ENCODE measurements at regions not wholly inside any gene's neighbourhood (a gene's known extent, or its start where the extent isn't known, plus 50 kb on each side); places are given as distances from the start of the nearest gene placed in this dataset.

DNA sequence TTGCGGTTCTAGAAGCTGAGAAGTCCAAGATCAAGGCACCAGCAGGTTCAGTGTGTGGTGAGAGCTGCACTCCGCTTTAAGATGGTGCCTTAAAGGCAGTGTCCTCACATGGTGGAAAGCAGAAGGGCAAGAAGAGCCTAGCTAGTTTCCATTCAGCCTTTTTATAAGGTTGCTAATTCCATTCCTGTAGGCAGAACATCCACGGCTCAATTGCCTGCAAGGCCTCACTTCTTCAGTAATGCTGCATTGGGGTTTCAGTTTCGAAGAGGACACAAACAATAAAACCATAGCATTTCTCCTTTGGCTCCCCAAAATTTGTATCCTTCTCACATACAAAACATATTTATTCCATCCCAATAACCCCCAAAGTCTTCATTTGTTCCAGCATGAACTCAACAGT, 109.5 kb upstream of the KCND2 start:
- Histone ChIP-seq H3K4me1 (no peaks in the 10 kb centered on the region), H3K4me3 (no peak overlapping the region), H3K36me3 (no peaks in the 10 kb centered on the region), H3K27ac (no peak overlapping the region), H3K27me3 (no peaks in the 10 kb centered on the region), H3K9me3 (no peaks in the 10 kb centered on the region)
- TF ChIP-seq, protein P1, sequence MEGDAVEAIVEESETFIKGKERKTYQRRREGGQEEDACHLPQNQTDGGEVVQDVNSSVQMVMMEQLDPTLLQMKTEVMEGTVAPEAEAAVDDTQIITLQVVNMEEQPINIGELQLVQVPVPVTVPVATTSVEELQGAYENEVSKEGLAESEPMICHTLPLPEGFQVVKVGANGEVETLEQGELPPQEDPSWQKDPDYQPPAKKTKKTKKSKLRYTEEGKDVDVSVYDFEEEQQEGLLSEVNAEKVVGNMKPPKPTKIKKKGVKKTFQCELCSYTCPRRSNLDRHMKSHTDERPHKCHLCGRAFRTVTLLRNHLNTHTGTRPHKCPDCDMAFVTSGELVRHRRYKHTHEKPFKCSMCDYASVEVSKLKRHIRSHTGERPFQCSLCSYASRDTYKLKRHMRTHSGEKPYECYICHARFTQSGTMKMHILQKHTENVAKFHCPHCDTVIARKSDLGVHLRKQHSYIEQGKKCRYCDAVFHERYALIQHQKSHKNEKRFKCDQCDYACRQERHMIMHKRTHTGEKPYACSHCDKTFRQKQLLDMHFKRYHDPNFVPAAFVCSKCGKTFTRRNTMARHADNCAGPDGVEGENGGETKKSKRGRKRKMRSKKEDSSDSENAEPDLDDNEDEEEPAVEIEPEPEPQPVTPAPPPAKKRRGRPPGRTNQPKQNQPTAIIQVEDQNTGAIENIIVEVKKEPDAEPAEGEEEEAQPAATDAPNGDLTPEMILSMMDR (IDR thresholded peaks at IDR 0.05): no peak
- TF ChIP-seq POLR2AphosphoS5 (IDR thresholded peaks at IDR 0.05) (no peak), POLR2A (IDR thresholded peaks at IDR 0.05) (no peak)
- DNase-seq (ENCODE audit: low spot score in 2 of 2): no peak
- intact Hi-C loops (cut with DNase I; ENCODE audit: low total_unique reads): no loop called here

DNA sequence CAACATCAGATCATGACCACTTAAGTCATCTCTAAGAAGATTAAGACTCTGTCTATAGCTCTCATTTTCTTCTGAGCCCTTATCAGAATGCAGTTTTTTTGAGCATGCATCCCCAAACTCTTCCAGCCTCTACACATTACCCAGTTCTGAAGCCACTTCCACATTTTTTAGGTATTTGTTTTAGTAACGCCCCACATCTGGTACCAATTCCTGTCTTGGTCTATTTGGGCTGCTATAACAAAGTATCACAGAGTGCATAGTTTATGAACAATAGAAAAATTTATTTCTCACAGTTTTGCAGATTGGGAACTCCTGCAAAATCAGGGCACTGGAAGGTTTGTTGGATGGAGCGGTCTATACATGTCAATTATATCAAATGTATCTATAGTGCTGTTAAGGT, 107.7 kb upstream of the KCND2 start:
- TF ChIP-seq POLR2AphosphoS5 (IDR thresholded peaks at IDR 0.05) (no peak), POLR2A (IDR thresholded peaks at IDR 0.05) (no peak)
- TF ChIP-seq, protein P1 (IDR thresholded peaks at IDR 0.05): no peak
- no peaks in the 10 kb centered on the region for H3K9me3 ChIP-seq
- DNase-seq (ENCODE audit: low spot score in 2 of 2): no peak
- H3K27me3 ChIP-seq: no peaks in the 10 kb centered on the region
- H3K4me3 ChIP-seq: no peak overlapping the region
- H3K36me3 ChIP-seq: no peaks in the 10 kb centered on the region
- no peaks in the 10 kb centered on the region for H3K4me1 ChIP-seq
- intact Hi-C loops (cut with DNase I; ENCODE audit: low total_unique reads): no loop called here
- no peak overlapping the region for H3K27ac ChIP-seq

DNA sequence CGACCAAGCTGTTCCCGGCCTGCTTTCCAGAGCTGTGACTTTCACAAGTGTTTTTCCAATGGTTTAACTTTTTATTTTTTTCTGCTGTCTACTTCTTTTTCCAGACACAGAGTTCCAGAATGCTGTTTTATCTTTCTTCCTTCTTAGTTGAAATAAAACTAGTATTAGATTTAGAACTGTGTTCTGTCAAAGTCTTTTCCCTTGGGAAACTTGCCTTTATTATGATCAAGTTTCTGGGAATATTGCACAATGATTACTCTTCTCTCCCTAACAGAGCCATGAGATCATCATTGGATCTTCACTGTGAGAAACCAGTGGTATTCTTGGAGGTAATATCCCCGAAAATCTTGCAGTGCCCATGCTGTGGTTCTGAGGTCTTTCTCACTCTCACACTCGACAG, 104.9 kb upstream of the KCND2 start:
- Histone ChIP-seq H3K4me1 (no peaks in the 10 kb centered on the region), H3K36me3 (no peaks in the 10 kb centered on the region), H3K4me3 (no peak overlapping the region), H3K27me3 (no peaks in the 10 kb centered on the region), H3K9me3 (no peaks in the 10 kb centered on the region), H3K27ac (peak overlapping the region; percentile 50 to 79)
- TF ChIP-seq, protein P1 (IDR thresholded peaks at IDR 0.05): no peak
- TF ChIP-seq POLR2A (IDR thresholded peaks at IDR 0.05) (no peak), POLR2AphosphoS5 (IDR thresholded peaks at IDR 0.05) (no peak)
- no peak for DNase-seq (ENCODE audit: low spot score in 2 of 2)
- intact Hi-C loops (cut with DNase I; ENCODE audit: low total_unique reads): no loop called here

DNA sequence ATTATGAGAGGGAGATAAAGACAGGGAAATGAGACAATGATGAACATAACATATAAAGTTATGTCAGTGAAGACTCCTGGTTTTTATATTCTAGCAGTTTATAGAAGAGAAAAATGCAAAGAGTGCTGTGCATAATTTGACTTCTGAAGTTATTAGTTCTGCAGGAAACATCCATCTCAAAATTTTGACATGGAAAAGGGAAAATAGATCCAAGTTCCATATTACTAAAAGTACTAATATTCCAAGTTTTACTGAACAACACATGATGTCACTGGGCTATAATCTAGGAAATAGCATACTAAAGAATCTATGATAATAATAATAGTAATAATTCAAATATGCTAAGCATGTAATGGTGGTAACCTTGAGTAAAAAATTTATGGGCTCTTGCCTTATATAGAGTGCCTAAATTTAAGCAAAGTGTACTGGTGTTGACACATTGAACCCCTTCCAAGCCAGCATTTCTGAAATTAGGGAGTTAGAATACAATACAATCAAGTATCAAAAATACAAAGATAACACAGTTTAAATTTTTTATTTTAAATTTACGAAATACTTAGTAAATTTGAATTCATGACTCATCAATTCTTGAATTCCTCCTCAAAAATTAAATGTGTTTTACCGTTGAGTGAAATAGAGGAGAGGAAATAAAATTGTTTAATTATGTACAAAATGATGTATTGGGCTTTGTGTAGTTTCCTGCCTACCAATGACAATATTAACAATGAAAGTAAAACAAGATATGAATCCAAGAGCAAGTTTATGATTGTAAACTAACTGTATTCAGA, 102.8 kb upstream of the KCND2 start:
- TF ChIP-seq POLR2A (IDR thresholded peaks at IDR 0.05): no peak
- TF ChIP-seq, protein P1 (IDR thresholded peaks at IDR 0.05): no peak
- TF ChIP-seq POLR2AphosphoS5 (IDR thresholded peaks at IDR 0.05): no peak
- intact Hi-C loops (cut with DNase I; ENCODE audit: low total_unique reads): no loop called here
- Histone ChIP-seq H3K27me3 (no peaks in the 10 kb centered on the region), H3K9me3 (no peaks in the 10 kb centered on the region), H3K36me3 (no peaks in the 10 kb centered on the region), H3K4me3 (no peak overlapping the region), H3K4me1 (no peaks in the 10 kb centered on the region), H3K27ac (no peak overlapping the region)
- no peak for DNase-seq (ENCODE audit: low spot score in 2 of 2)

DNA sequence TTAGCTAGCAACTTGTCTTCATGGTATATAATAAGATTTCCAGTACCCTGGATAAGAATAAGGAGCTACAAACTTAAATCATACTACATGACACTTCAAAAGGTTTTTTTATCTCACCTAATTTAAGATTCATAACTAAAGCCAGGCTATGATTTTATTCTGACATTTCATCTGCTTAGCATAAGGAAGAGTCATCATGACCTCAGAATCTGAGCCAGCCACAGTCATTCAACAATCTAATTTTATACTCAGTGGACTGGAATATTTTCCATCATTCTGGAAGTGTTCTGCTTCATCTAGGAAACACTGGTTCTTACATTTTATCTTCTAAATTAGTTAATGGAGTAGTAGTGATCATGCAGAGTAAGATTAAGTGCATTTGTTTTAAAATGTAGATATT, 102.1 kb upstream of the KCND2 start:
- TF ChIP-seq, protein P1 (IDR thresholded peaks at IDR 0.05): no peak
- TF ChIP-seq POLR2AphosphoS5 (IDR thresholded peaks at IDR 0.05): no peak
- no peak for TF ChIP-seq POLR2A (IDR thresholded peaks at IDR 0.05)
- H3K9me3 ChIP-seq: no peaks in the 10 kb centered on the region
- H3K4me3 ChIP-seq: no peak overlapping the region
- no peaks in the 10 kb centered on the region for H3K4me1 ChIP-seq
- H3K36me3 ChIP-seq: no peaks in the 10 kb centered on the region
- intact Hi-C loops (cut with DNase I; ENCODE audit: low total_unique reads): no loop called here
- H3K27me3 ChIP-seq: no peaks in the 10 kb centered on the region
- H3K27ac ChIP-seq: no peak overlapping the region
- DNase-seq (ENCODE audit: low spot score in 2 of 2): no peak

Measured in breast epithelium (tissue), 4 donors.